ENCODE measurements at regions not wholly inside any gene's neighbourhood (a gene's known extent, or its start where the extent isn't known, plus 50 kb on each side); places are given as distances from the start of the nearest gene placed in this dataset.
"Not testable (repeated sequence)": the region's sequence is repeated elsewhere in the genome, so short reads cannot be mapped to it uniquely, and the experiment has no call there.

GRCh38 chr10:109664554-109664953, 258.8 kb downstream of the XPNPEP1 start:
- H3K27me3 Mint-ChIP-seq, result no peaks in the 10 kb centered on the region
- no peaks in the 10 kb centered on the region for H3K4me1 Mint-ChIP-seq
- no peak for DNase-seq

DNA sequence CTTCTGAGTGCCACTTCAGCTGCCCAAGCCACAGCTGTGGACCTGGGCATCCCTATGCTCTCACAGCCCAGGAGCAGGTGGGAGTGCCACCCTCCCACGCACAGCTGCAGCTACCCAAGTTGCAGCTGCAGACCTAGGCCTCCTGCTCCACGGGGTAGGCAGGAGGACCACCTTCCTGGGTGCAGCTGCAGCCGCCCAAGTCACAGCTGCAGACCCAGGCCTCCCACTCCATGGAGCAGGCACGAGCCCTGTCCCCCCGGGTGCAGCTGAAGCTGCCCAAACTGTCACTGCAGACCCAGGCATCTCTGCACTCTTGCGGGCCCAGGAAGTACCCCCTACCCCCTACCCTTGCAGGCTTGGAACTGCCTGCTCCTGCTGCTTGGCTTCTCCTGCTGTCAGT, 260.2 kb downstream of the XPNPEP1 start:
- no peak overlapping the region for H3K4me3 Mint-ChIP-seq

More at GRCh38 chr10:109664554-109664953, 258.8 kb downstream of the XPNPEP1 start:
- Mint-ChIP-seq H3K36me3 (no peaks in the 10 kb centered on the region), H3K9me3 (ENCODE audit: low read depth) (peaks cover 3% of the 10 kb centered on the region), H3K4me3 (no peak overlapping the region), H3K27ac (no peak overlapping the region)
- CTCF ChIA-PET, result no interaction called here
- no peak for ATAC-seq

DNA sequence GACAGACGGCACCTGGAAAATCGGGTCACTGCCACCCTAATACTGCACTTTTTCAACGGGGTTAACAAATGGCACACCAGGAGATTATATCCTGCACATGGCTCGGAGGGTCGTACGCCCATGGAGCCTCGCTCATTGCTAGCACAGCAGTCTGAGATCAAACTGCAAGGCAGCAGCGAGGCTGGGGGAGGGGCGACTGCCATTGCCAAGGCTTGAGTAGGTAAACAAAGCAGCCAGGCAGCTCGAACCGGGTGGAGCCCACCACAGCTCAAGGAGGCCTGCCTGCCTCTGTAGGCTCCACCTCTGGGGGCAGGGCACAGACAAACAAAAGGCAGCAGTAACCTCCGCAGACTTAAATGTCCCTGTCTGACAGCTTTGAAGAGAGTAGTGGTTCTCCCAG, 270.7 kb downstream of the XPNPEP1 start:
- H3K27ac Mint-ChIP-seq; H3K4me1 Mint-ChIP-seq; ATAC-seq; H3K4me3 Mint-ChIP-seq; CTCF ChIA-PET; H3K36me3 Mint-ChIP-seq; H3K9me3 Mint-ChIP-seq (ENCODE audit: low read depth); H3K27me3 Mint-ChIP-seq; DNase-seq: not testable (repeated sequence)

More for the DNA sequence above, 260.2 kb downstream of the XPNPEP1 start:
- Mint-ChIP-seq H3K27ac (no peak overlapping the region), H3K4me1 (no peaks in the 10 kb centered on the region), H3K9me3 (ENCODE audit: low read depth) (peaks cover 3% of the 10 kb centered on the region), H3K27me3 (no peaks in the 10 kb centered on the region), H3K36me3 (no peaks in the 10 kb centered on the region)
- DNase-seq (no peak), ATAC-seq (no peak)
- CTCF ChIA-PET, result no interaction called here

DNA sequence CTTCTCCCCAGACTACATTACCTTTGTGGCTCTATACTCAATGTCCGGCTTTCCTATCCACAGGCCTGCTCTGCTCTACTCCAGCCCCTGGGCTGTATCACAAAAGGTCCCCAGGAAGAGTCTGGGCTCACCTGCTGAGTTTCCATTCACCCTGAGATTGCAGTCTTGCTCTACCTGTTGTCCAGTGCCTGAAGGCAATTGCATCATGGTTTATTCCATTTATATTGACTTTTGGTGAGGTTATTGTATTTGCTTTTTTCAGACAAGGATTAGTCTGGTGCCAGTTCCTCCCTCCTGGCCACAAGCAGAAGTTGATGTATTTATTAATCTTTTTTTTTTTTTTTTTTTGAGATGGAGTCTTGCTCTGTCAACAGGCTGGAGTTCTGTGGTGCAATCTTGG, 273.1 kb downstream of the XPNPEP1 start:
- Mint-ChIP-seq H3K4me1 (no peaks in the 10 kb centered on the region), H3K27ac (no peak overlapping the region), H3K27me3 (no peaks in the 10 kb centered on the region), H3K4me3 (no peak overlapping the region), H3K9me3 (ENCODE audit: low read depth) (no peaks in the 10 kb centered on the region), H3K36me3 (no peaks in the 10 kb centered on the region)
- CTCF ChIA-PET, result no interaction called here
- DNase-seq (no peak), ATAC-seq (no peak)

DNA sequence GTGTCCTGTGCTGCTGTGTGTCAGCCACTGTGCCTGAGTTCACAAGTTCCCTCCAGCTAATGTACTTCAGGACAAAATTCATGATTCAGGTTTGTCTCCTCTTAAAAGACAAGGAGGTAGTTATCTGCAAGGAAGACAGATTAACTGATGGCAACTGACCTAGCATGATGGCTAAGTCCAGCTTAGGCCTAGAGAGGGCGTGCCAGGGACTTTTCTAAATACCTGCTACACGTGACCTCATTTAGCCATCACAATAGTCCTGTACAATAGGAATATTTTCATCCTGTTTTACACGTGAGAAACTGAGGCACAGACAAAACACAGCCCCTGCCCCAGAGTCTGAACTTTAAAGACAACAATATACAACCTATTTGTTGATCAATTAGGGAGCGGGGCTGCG, 275.7 kb downstream of the XPNPEP1 start:
- ATAC-seq, result no peak
- Mint-ChIP-seq H3K4me3 (no peak overlapping the region), H3K36me3 (no peaks in the 10 kb centered on the region), H3K27ac (no peak overlapping the region), H3K27me3 (no peaks in the 10 kb centered on the region), H3K9me3 (ENCODE audit: low read depth) (no peaks in the 10 kb centered on the region), H3K4me1 (no peaks in the 10 kb centered on the region)
- CTCF ChIA-PET, result no interaction called here
- no peak for DNase-seq

GRCh38 chr10:109633846-109634245, 289.5 kb downstream of the XPNPEP1 start:
- Mint-ChIP-seq H3K4me3 (no peak overlapping the region), H3K4me1 (no peaks in the 10 kb centered on the region), H3K9me3 (ENCODE audit: low read depth) (peaks cover 2% of the 10 kb centered on the region), H3K36me3 (no peaks in the 10 kb centered on the region), H3K27ac (no peak overlapping the region), H3K27me3 (no peaks in the 10 kb centered on the region)
- CTCF ChIA-PET, result no interaction called here
- DNase-seq (no peak), ATAC-seq (no peak)

DNA sequence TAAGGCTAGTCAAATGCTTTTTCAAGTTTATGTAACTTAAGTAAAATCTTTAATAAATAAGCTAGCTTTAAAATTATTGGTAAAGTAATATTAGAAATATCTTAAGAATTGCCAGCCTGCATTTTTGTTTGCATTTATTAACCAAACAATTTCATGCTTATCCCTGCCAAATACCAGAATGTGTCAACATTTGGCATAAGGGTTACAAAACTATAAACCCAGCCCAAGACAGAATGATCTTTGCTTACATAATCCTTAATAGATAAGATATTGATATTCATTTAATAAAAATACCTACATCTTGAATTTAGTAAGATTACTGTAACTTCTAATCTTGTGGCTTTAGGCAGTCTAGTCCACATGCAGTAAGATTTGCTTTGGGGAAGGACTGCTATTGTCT, 290.3 kb downstream of the XPNPEP1 start:
- DNase-seq; H3K27me3 Mint-ChIP-seq; H3K4me1 Mint-ChIP-seq; CTCF ChIA-PET; H3K4me3 Mint-ChIP-seq; H3K36me3 Mint-ChIP-seq; H3K9me3 Mint-ChIP-seq (ENCODE audit: low read depth); ATAC-seq; H3K27ac Mint-ChIP-seq: not testable (repeated sequence)

DNA sequence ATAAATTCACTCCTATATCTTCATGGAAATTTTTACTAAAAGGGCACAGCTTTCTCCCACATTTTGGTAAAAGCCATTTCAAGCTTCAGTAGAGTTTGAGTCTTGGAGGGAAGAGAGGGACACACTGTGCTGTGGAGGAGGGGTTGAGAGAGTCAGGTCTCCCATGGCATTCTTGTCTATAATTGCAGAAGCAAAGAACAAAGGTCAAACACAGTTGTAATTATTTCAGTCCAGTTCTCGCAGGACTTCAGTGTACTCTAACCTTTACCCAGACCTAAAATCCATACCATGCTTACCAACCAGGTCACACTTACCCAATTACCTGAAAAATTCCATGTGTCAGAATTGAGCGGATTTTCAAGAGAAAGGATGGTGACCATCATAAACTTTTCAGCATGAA, 298.4 kb downstream of the XPNPEP1 start:
- Mint-ChIP-seq H3K4me1 (no peaks in the 10 kb centered on the region), H3K27ac (no peak overlapping the region), H3K9me3 (ENCODE audit: low read depth) (peaks cover 2% of the 10 kb centered on the region), H3K27me3 (no peaks in the 10 kb centered on the region), H3K36me3 (no peaks in the 10 kb centered on the region), H3K4me3 (no peak overlapping the region)
- ATAC-seq, result no peak
- CTCF ChIA-PET, result no interaction called here
- no peak for DNase-seq

DNA sequence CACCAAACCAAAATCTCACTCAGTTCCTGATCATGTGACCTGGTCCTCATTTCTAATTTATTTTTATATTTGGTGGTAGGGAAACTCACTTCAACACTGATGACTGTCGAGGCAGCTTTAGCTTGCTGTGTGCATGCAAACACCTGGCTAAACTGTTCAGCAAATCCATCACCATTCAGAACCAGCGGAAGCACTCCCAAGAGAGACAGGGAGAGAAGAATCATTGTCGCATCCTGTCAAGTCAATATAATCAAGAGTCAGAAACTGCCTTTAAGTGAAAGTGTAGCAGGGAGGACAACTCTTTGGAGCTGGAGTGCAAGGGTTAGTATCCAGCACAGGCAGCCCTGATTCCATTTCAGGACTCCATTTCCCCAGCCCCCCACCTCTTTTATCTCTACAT, 300.7 kb downstream of the XPNPEP1 start:
- Mint-ChIP-seq H3K9me3 (ENCODE audit: low read depth) (peaks cover 2% of the 10 kb centered on the region), H3K27ac (no peak overlapping the region)

GRCh38 chr10:109620396-109620795, 302.9 kb downstream of the XPNPEP1 start:
- ATAC-seq (no peak), DNase-seq (no peak)
- Mint-ChIP-seq H3K27me3 (no peaks in the 10 kb centered on the region), H3K4me1 (no peaks in the 10 kb centered on the region), H3K4me3 (no peak overlapping the region), H3K27ac (no peak overlapping the region), H3K36me3 (no peaks in the 10 kb centered on the region), H3K9me3 (ENCODE audit: low read depth) (no peaks in the 10 kb centered on the region)
- CTCF ChIA-PET, result no interaction called here

More for the DNA sequence above, 300.7 kb downstream of the XPNPEP1 start:
- no peaks in the 10 kb centered on the region for H3K36me3 Mint-ChIP-seq
- H3K4me1 Mint-ChIP-seq, result no peaks in the 10 kb centered on the region
- ATAC-seq, result no peak
- DNase-seq, result no peak
- no peak overlapping the region for H3K4me3 Mint-ChIP-seq
- CTCF ChIA-PET, result no interaction called here
- H3K27me3 Mint-ChIP-seq, result no peaks in the 10 kb centered on the region

DNA sequence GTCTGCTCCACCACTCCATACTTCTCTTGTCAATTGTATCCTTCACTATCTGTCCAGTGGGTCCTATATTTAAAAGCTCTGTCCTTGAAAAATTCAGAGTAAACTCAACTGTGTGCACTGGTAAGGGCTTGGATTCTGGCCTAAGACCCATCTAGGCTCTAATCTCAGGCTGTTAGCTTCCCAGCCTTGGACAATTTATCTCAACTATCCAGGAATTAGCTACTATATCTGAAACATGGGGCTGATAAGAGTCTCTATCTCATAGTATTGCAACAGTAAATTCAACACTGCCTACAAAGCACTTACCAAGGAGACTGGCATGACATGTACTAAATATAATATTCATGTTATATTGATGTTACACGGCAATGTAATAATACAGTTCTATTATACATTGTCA, 303.4 kb downstream of the XPNPEP1 start:
- H3K27me3 Mint-ChIP-seq, result no peaks in the 10 kb centered on the region
- no peak overlapping the region for H3K27ac Mint-ChIP-seq
- H3K9me3 Mint-ChIP-seq (ENCODE audit: low read depth), result no peaks in the 10 kb centered on the region
- CTCF ChIA-PET, result no interaction called here
- DNase-seq, result no peak
- no peaks in the 10 kb centered on the region for H3K4me1 Mint-ChIP-seq
- no peak for ATAC-seq
- no peak overlapping the region for H3K4me3 Mint-ChIP-seq
- H3K36me3 Mint-ChIP-seq, result no peaks in the 10 kb centered on the region

DNA sequence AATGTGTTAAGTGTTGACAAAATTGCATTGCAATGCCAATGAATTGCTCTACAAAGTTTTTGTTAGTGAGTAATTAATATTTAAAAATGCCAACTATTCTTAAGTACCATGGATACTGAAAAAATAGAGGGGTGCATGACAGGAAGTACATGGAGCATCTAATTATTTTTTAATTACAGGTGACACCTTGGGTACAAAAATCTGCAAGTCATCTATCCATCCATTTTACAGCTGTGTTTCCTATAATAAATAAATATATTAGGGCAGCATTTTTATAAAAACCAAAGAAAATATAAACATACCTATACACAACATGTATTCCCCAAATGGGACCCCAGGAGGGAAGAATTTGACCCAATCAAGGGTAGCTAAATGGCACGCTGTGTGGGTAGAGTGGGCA, 304.6 kb downstream of the XPNPEP1 start:
- Mint-ChIP-seq H3K36me3 (no peaks in the 10 kb centered on the region), H3K27ac (no peak overlapping the region), H3K27me3 (no peaks in the 10 kb centered on the region), H3K4me1 (no peaks in the 10 kb centered on the region), H3K4me3 (no peak overlapping the region), H3K9me3 (ENCODE audit: low read depth) (no peaks in the 10 kb centered on the region)
- CTCF ChIA-PET, result no interaction called here
- ATAC-seq (no peak), DNase-seq (no peak)

GRCh38 chr10:109618301-109618700, 305.0 kb downstream of the XPNPEP1 start:
- H3K27ac Mint-ChIP-seq, result no peak overlapping the region
- H3K27me3 Mint-ChIP-seq, result no peaks in the 10 kb centered on the region
- no peak overlapping the region for H3K4me3 Mint-ChIP-seq
- no peaks in the 10 kb centered on the region for H3K36me3 Mint-ChIP-seq
- no peaks in the 10 kb centered on the region for H3K9me3 Mint-ChIP-seq (ENCODE audit: low read depth)
- ATAC-seq, result no peak
- H3K4me1 Mint-ChIP-seq, result no peaks in the 10 kb centered on the region
- no peak for DNase-seq
- CTCF ChIA-PET, result no interaction called here

- CTCF ChIA-PET, result no interaction called here
Measured at GRCh38 chr10:109616359-109616980, 306.8 kb downstream of the XPNPEP1 start.

DNA sequence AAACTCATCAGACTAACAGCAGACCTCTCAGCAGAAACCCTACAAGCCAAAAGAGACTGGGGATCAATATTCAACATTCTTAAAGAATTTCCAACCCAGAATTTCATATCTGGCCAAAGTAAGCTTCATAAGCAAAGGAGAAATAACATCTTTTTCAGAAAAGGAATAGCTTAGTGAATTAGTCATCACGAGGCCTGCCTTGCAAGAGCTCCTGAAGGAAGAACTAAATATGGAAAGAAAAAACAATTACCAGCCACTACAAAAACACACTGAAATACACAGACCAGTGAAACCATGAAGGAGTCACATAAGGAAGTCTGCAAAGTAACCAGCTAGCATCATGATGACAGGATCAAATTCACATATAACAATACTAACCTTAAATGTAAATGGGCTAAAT, 328.0 kb downstream of the XPNPEP1 start:
- H3K4me3 Mint-ChIP-seq; H3K9me3 Mint-ChIP-seq (ENCODE audit: low read depth); H3K36me3 Mint-ChIP-seq; H3K4me1 Mint-ChIP-seq; ATAC-seq; H3K27ac Mint-ChIP-seq; DNase-seq; H3K27me3 Mint-ChIP-seq; CTCF ChIA-PET: not testable (repeated sequence)

More at GRCh38 chr10:109616359-109616980, 306.8 kb downstream of the XPNPEP1 start:
- H3K36me3 Mint-ChIP-seq, result no peaks in the 10 kb centered on the region
- no peaks in the 10 kb centered on the region for H3K27me3 Mint-ChIP-seq
- no peaks in the 10 kb centered on the region for H3K9me3 Mint-ChIP-seq (ENCODE audit: low read depth)
- H3K4me3 Mint-ChIP-seq, result no peak overlapping the region
- no peaks in the 10 kb centered on the region for H3K4me1 Mint-ChIP-seq
- H3K27ac Mint-ChIP-seq, result no peak overlapping the region
- no peak for ATAC-seq
- no peak for DNase-seq

Data from activated CD8-positive, alpha-beta memory T cell treated with anti-CD3 and anti-CD28 coated beads, Interleukin-2, amount 10 ng/mL, durations not matched to agents 7 days and 5 days (primary cell).